SK-N-SH (cell line): ENCODE measurements at regions not wholly inside any gene's neighbourhood (a gene's known extent, or its start where the extent isn't known, plus 50 kb on each side); places are given as distances from the start of the nearest gene placed in this dataset.
"Not testable (repeated sequence)": the region's sequence is repeated elsewhere in the genome, so short reads cannot be mapped to it uniquely, and the experiment has no call there.

Source experiments
- CTCF ChIA-PET: fragments of 300-600, 350-600 bp; formaldehyde crosslinking; extraction: SDS; loops from one replicate; lab custom pipeline; 2021; lab: Yijun Ruan, JAX
- POLR2A ChIA-PET: fragments of 350-600 bp; sonication (Branson Sonifier 250); formaldehyde crosslinking; extraction: SDS; loops from one replicate; lab custom pipeline; 2020; ENCODE audit warnings: antibody characterized with exemption, inconsistent platforms; lab: Yijun Ruan, JAX
- DNase-seq: peaks from one replicate; pipeline ENCODE4 v3.0.0; 2012
- H2AFZ ChIP-seq: fragments of 200-600 bp; sonication (generic); 2 replicates; pipeline ENCODE4 v1.8.1; 2016; ENCODE audit warnings: antibody characterized with exemption, mild to moderate bottlenecking, low read depth
- H3F3A ChIP-seq: fragments of 200-600 bp; sonication (generic); replicated peaks from 2 replicates; pipeline ENCODE3; 2016; ENCODE audit warnings: antibody characterized with exemption, mild to moderate bottlenecking; ENCODE audit not compliant: insufficient read depth
- H3K27ac ChIP-seq, 2 experiments: fragments of 200-500 bp in 1 of 2; fragments of 200-600 bp in 1 of 2; sonication (Bioruptor generic) in 1 of 2; sonication (generic), shearing (Covaris generic) in 1 of 2; 2 replicates each; pipeline versions ENCODE4 v1.5.1 to v1.6.1; 2014 to 2016; ENCODE audit warnings: low read depth in 2 of 2, inconsistent platforms in 1 of 2, low read length in 1 of 2, mild to moderate bottlenecking in 1 of 2, mixed read lengths in 1 of 2
- H3K27me3 ChIP-seq: fragments of 200-600 bp; sonication (generic), shearing (Covaris generic); 2 replicates; pipeline ENCODE4 v1.6.1; 2016; ENCODE audit warnings: mixed run types; ENCODE audit not compliant: insufficient read depth
- H3K36me3 ChIP-seq, 2 experiments: fragments of 200-500 bp in 1 of 2; fragments of 200-600 bp in 1 of 2; sonication (Bioruptor generic) in 1 of 2; sonication (generic) in 1 of 2; replicated peaks in 1 of 2; 2 replicates each; pipeline versions ENCODE3 to v1.5.1; 2014 to 2016; ENCODE audit warnings: low read length in 1 of 2, mild to moderate bottlenecking in 1 of 2; ENCODE audit not compliant: insufficient read depth in 2 of 2, control insufficient read depth in 1 of 2
- H3K4me1 ChIP-seq, 2 experiments: fragments of 200-500 bp in 1 of 2; fragments of 200-600 bp in 1 of 2; sonication (Bioruptor generic) in 1 of 2; sonication (generic), shearing (Covaris generic) in 1 of 2; 2 replicates each; pipeline versions ENCODE4 v1.5.1 to v1.6.1; 2014 to 2016; ENCODE audit warnings: low read depth in 1 of 2, low read length in 1 of 2, mixed run types in 1 of 2; ENCODE audit not compliant: insufficient read depth in 2 of 2, control insufficient read depth in 1 of 2
- H3K4me2 ChIP-seq: fragments of 200-600 bp; sonication (generic), shearing (Covaris generic); 2 replicates; pipeline ENCODE4 v1.6.1; 2017; ENCODE audit warnings: mixed run types
- H3K4me3 ChIP-seq, 2 experiments: fragments of 200-500 bp in 1 of 2; fragments of 200-600 bp in 1 of 2; sonication (Bioruptor generic) in 1 of 2; sonication (generic), shearing (Covaris generic) in 1 of 2; 2 replicates each; pipeline versions ENCODE4 v1.5.1 to v1.8.1; 2014 to 2016; ENCODE audit warnings: low read depth in 2 of 2, inconsistent platforms in 1 of 2, low read length in 1 of 2, mild to moderate bottlenecking in 1 of 2, mixed read lengths in 1 of 2, moderate library complexity in 1 of 2
- H3K79me2 ChIP-seq: fragments of 200-600 bp; sonication (generic); 2 replicates; pipeline ENCODE4 v1.8.1; 2017; ENCODE audit warnings: mild to moderate bottlenecking; ENCODE audit not compliant: insufficient read depth
- H3K9ac ChIP-seq: fragments of 200-600 bp; sonication (generic); 2 replicates; pipeline ENCODE4 v1.6.1; 2017; ENCODE audit warnings: mixed run types
- H3K9me2 ChIP-seq: fragments of 200-600 bp; sonication (generic); 2 replicates; pipeline ENCODE4 v1.6.1; 2017; ENCODE audit warnings: mixed run types
- H3K9me3 ChIP-seq: fragments of 200-600 bp; sonication (generic); 2 replicates; pipeline ENCODE4 v1.6.1; 2017; ENCODE audit warnings: mixed run types, mild to moderate bottlenecking, moderate library complexity
- H4K20me1 ChIP-seq: fragments of 200-600 bp; sonication (generic); 2 replicates; pipeline ENCODE4 v1.6.1; 2017; ENCODE audit warnings: mild to moderate bottlenecking, mixed run types; ENCODE audit not compliant: insufficient read depth
- CHD2 ChIP-seq: fragments of 150-350 bp; IDR thresholded peaks from 2 replicates; pipeline ENCODE4 v1.6.1; 2018; ENCODE audit warnings: low read length; ENCODE audit not compliant: partially characterized antibody
- EP300 ChIP-seq, 2 experiments: IDR thresholded peaks; 2 replicates each; pipeline versions ENCODE4 v1.4.0 to v1.6.1; 2012; ENCODE audit warnings: borderline replicate concordance in 1 of 2, low read depth in 1 of 2, low read length in 1 of 2
- GATA2 ChIP-seq: sonication (generic); formaldehyde crosslinking; IDR thresholded peaks from 2 replicates; pipeline ENCODE4 v1.5.0; 2020; ENCODE audit warnings: mild to moderate bottlenecking, missing genetic modification reagents
- MEF2A ChIP-seq: IDR thresholded peaks from 2 replicates; pipeline ENCODE4 v1.4.0; 2012; ENCODE audit warnings: low read depth, borderline replicate concordance
- MXI1 ChIP-seq: IDR thresholded peaks from 2 replicates; pipeline ENCODE4 v1.6.1; 2012; ENCODE audit warnings: mild to moderate bottlenecking, low read depth, low read length, improper control_type of control experiment
- RAD21 ChIP-seq: IDR thresholded peaks from 2 replicates; pipeline ENCODE4 v1.6.1; 2012; ENCODE audit warnings: mild to moderate bottlenecking, low read length
- RCOR1 ChIP-seq: fragments of 150-350 bp; IDR thresholded peaks from 2 replicates; pipeline ENCODE4 v1.6.1; 2017; ENCODE audit warnings: antibody characterized with exemption, low read length
- RFX5 ChIP-seq: IDR thresholded peaks from 2 replicates; pipeline ENCODE4 v1.6.1; 2012; ENCODE audit warnings: mild to moderate bottlenecking, improper control_type of control experiment, low read length
- SIN3A ChIP-seq: IDR thresholded peaks from 2 replicates; pipeline ENCODE4 v1.6.1; 2012; ENCODE audit warnings: low read depth, mild to moderate bottlenecking, low read length, moderate library complexity, borderline replicate concordance
- YY1 ChIP-seq: IDR thresholded peaks from 2 replicates; pipeline ENCODE4 v1.4.0; 2012; ENCODE audit warnings: low read depth, mild to moderate bottlenecking
- WGBS: methylation state at CpG from one replicate; pipeline ENCODE4 v1.1.6; 2017; ENCODE audit warnings: low lambda C conversion rate; 5-methylcytosine and 5-hydroxymethylcytosine counted together
- TF ChIP-seq, protein P1 (sequence below): fragments of 150-350 bp; IDR thresholded peaks from 2 replicates; pipeline ENCODE4 v1.6.1; 2016; ENCODE audit warnings: mild to moderate bottlenecking, low read depth, low read length
- TF ChIP-seq, protein P2 (sequence below): IDR thresholded peaks from 2 replicates; pipeline ENCODE4 v1.4.0; 2012; ENCODE audit warnings: low read depth, borderline replicate concordance
- TF ChIP-seq, protein P3 (sequence below): IDR thresholded peaks from 2 replicates; pipeline ENCODE4 v1.6.1; 2012; ENCODE audit warnings: mild to moderate bottlenecking, low read depth, low read length, moderate library complexity
- TF ChIP-seq, protein P4 (sequence below): IDR thresholded peaks from 2 replicates; pipeline ENCODE4 v1.4.0; 2012; ENCODE audit warnings: low read depth, borderline replicate concordance

DNA sequence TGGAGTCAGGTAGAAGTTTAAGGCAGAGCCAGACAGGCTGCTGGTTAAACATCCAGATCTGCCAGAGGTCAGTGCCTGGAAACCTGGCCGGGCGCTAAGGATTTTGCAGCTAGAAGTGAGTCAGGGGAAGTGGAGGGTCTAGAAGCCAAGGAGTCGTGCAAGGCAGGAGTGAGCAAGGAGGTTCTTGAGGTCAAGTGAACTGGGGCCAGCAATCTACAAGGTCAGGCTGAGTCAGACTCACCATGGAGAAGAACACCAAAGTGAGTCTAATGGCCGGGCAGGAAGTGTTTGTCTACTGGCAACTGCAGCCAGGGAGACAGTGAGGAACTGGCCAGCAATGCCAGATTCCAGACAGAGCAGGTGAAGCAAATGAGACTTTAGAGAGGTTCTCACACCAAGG, 628.2 kb downstream of the ETNK1 start:
- POLR2A ChIA-PET: no interaction called here
- DNase-seq: no peak
- 44% methylated on average over 4 of the region's 4 CpGs for WGBS

DNA sequence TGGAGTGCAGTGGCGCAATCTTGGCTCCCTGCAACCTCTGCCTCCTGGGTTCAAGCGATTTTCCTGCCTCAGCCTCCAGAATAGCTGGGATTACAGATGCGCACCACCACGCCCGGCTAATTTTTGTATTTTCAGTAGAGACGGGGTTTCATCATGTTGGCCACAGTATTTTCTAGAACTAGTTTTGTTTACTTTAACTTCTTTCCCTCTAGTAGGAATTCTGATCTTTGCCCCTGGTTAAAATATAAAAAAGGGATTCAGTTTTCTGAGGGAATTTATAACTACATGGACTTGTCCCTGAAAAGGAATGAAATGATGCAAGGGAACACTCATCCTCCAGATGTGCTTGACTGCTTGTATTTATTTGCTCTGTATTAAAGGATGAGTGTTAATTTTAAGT, 628.9 kb downstream of the ETNK1 start:
- DNase-seq, POLR2A ChIA-PET: not testable (repeated sequence)

More for the DNA sequence above, 628.2 kb downstream of the ETNK1 start:
- Histone ChIP-seq H3K36me3 (no peaks in the 10 kb centered on the region), H3K4me2 (no peak overlapping the region), H3K79me2 (no peaks in the 10 kb centered on the region), H3K9ac (no peak overlapping the region), H4K20me1 (no peaks in the 10 kb centered on the region), H3K27me3 (no peaks in the 10 kb centered on the region), H3K9me3 (no peaks in the 10 kb centered on the region), H3K4me3 (no peak overlapping the region), H2AFZ (no peak overlapping the region), H3K4me1 (no peaks in the 10 kb centered on the region), H3K27ac (no peak overlapping the region), H3F3A (no peaks in the 10 kb centered on the region), H3K9me2 (no peaks in the 10 kb centered on the region)
- TF ChIP-seq MXI1: no peak
- TF ChIP-seq, protein P1, sequence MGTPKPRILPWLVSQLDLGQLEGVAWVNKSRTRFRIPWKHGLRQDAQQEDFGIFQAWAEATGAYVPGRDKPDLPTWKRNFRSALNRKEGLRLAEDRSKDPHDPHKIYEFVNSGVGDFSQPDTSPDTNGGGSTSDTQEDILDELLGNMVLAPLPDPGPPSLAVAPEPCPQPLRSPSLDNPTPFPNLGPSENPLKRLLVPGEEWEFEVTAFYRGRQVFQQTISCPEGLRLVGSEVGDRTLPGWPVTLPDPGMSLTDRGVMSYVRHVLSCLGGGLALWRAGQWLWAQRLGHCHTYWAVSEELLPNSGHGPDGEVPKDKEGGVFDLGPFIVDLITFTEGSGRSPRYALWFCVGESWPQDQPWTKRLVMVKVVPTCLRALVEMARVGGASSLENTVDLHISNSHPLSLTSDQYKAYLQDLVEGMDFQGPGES: no peak
- no peak for TF ChIP-seq EP300 (IDR thresholded peaks at IDR 0.05; ENCODE audit: borderline replicate concordance in 1 of 2, low read depth in 1 of 2, low read length in 1 of 2)
- no peak for TF ChIP-seq RCOR1
- TF ChIP-seq, protein P2, sequence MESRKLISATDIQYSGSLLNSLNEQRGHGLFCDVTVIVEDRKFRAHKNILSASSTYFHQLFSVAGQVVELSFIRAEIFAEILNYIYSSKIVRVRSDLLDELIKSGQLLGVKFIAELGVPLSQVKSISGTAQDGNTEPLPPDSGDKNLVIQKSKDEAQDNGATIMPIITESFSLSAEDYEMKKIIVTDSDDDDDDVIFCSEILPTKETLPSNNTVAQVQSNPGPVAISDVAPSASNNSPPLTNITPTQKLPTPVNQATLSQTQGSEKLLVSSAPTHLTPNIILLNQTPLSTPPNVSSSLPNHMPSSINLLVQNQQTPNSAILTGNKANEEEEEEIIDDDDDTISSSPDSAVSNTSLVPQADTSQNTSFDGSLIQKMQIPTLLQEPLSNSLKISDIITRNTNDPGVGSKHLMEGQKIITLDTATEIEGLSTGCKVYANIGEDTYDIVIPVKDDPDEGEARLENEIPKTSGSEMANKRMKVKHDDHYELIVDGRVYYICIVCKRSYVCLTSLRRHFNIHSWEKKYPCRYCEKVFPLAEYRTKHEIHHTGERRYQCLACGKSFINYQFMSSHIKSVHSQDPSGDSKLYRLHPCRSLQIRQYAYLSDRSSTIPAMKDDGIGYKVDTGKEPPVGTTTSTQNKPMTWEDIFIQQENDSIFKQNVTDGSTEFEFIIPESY: no peak
- CTCF ChIA-PET: no interaction called here

DNA sequence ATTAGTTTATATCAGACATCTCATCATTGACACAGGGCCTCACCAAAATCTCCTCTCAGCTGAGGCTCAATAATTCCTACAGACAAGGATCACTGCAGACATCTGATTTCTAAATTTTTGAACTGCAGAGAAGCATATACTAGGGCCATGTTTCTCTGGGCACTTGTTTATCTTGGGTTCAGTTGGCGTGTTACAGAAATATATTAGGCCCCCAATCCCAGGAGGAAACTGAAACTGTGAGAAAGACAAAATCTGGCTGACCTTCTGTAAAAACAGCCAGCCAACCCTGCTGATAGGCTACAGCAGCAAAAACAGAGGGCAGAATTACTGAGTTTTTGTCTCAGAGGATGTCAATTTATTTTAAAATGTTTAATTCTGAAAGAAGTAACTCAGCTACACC, 634.6 kb downstream of the ETNK1 start:
- no peaks in the 10 kb centered on the region for H4K20me1 ChIP-seq
- H3K4me2 ChIP-seq: no peak overlapping the region
- H3K27ac ChIP-seq: no peak overlapping the region
- H2AFZ ChIP-seq: no peak overlapping the region
- H3K9ac ChIP-seq: no peak overlapping the region
- H3K27me3 ChIP-seq: no peaks in the 10 kb centered on the region
- DNase-seq: no peak
- no peaks in the 10 kb centered on the region for H3K36me3 ChIP-seq
- no peaks in the 10 kb centered on the region for H3F3A ChIP-seq
- ChIA-PET POLR2A (no interaction called here), CTCF (no interaction called here)
- H3K4me3 ChIP-seq: no peak overlapping the region
- no peaks in the 10 kb centered on the region for H3K9me2 ChIP-seq
- WGBS: 12% methylated on average over 1 of the region's 1 CpG
- no peaks in the 10 kb centered on the region for H3K79me2 ChIP-seq
- no peaks in the 10 kb centered on the region for H3K4me1 ChIP-seq
- no peaks in the 10 kb centered on the region for H3K9me3 ChIP-seq
- no peak for TF ChIP-seq SIN3A
- TF ChIP-seq RAD21: no peak
- no peak for TF ChIP-seq MEF2A
- TF ChIP-seq GATA2 (CRISPR knock-in tag): no peak
- TF ChIP-seq YY1: no peak
- TF ChIP-seq, protein P3, sequence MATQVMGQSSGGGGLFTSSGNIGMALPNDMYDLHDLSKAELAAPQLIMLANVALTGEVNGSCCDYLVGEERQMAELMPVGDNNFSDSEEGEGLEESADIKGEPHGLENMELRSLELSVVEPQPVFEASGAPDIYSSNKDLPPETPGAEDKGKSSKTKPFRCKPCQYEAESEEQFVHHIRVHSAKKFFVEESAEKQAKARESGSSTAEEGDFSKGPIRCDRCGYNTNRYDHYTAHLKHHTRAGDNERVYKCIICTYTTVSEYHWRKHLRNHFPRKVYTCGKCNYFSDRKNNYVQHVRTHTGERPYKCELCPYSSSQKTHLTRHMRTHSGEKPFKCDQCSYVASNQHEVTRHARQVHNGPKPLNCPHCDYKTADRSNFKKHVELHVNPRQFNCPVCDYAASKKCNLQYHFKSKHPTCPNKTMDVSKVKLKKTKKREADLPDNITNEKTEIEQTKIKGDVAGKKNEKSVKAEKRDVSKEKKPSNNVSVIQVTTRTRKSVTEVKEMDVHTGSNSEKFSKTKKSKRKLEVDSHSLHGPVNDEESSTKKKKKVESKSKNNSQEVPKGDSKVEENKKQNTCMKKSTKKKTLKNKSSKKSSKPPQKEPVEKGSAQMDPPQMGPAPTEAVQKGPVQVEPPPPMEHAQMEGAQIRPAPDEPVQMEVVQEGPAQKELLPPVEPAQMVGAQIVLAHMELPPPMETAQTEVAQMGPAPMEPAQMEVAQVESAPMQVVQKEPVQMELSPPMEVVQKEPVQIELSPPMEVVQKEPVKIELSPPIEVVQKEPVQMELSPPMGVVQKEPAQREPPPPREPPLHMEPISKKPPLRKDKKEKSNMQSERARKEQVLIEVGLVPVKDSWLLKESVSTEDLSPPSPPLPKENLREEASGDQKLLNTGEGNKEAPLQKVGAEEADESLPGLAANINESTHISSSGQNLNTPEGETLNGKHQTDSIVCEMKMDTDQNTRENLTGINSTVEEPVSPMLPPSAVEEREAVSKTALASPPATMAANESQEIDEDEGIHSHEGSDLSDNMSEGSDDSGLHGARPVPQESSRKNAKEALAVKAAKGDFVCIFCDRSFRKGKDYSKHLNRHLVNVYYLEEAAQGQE: no peak
- no peak for TF ChIP-seq CHD2
- TF ChIP-seq RFX5: no peak
- TF ChIP-seq, protein P4, sequence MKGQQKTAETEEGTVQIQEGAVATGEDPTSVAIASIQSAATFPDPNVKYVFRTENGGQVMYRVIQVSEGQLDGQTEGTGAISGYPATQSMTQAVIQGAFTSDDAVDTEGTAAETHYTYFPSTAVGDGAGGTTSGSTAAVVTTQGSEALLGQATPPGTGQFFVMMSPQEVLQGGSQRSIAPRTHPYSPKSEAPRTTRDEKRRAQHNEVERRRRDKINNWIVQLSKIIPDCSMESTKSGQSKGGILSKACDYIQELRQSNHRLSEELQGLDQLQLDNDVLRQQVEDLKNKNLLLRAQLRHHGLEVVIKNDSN: no peak

More for the DNA sequence above, 628.9 kb downstream of the ETNK1 start:
- H3K4me3 ChIP-seq, H4K20me1 ChIP-seq, H3K4me2 ChIP-seq, H3K79me2 ChIP-seq, H3K36me3 ChIP-seq, H3K27me3 ChIP-seq, H3K9ac ChIP-seq, H3K4me1 ChIP-seq, H3F3A ChIP-seq, H3K27ac ChIP-seq, H2AFZ ChIP-seq, H3K9me2 ChIP-seq, H3K9me3 ChIP-seq, CTCF ChIA-PET: not testable (repeated sequence)
- WGBS: 59% methylated on average over 6 of the region's 6 CpGs
